Neural cell (in vitro differentiated cells): ENCODE measurements at regions not wholly inside any gene's neighbourhood (a gene's known extent, or its start where the extent isn't known, plus 50 kb on each side); places are given as distances from the start of the nearest gene placed in this dataset.

Source experiments
- POLR2AphosphoS5 ChIP-seq: IDR thresholded peaks from 2 replicates; pipeline ENCODE4 v1.6.1; 2012
- RAD21 ChIP-seq: fragments of 450-650 bp; conservative IDR thresholded peaks from 2 replicates; pipeline ENCODE4 v1.6.1; 2014; ENCODE audit warnings: antibody characterized with exemption, mild to moderate bottlenecking, moderate library complexity
- TAF1 ChIP-seq: IDR thresholded peaks from 2 replicates; pipeline ENCODE4 v1.6.1; 2012; ENCODE audit warnings: low read depth
- TF ChIP-seq, protein P1 (sequence below): fragments of 450-650 bp; IDR thresholded peaks from 2 replicates; pipeline ENCODE4 v1.5.1; 2014; ENCODE audit warnings: antibody characterized with exemption, mild to moderate bottlenecking, moderate library complexity; ENCODE audit not compliant: poor library complexity, severe bottlenecking

DNA sequence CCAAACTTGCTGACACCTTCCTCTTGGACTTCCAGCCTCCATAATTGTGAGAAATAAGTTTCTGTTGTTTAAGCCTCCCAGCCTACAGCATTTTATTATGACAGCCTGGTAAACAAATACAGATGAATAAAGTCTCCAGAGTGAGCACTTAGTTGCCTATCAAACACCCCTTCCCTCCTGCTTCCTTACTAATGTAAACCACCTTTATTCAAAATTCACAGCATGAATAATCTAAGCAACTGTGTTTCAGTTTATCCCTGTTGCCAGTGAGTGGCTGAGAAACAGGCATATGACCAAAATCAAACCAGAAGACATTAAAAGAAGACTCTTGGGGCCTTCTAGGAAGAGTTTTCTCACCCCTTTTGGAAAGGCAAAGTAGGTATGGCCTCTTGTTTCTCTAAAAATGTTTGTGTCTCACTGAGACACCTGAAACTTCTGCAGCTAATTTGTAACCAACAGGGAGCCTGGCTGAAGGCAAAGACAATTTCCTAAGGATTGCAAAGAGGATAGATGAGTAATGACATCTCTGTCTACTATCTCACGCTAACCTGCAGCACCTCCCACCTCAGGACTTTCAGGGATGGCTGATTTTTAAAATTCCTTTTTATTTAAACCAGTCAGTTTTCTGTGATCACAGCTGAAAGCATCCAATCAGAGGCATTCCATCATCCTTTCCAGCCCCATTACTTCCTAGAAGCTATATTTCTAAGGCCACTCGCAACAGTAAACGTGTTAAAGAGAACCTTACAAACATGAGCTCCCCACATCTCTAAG lies 61.4 kb upstream of the LRRC55 start:
- TF ChIP-seq RAD21 = no peak
- TF ChIP-seq, protein P1, sequence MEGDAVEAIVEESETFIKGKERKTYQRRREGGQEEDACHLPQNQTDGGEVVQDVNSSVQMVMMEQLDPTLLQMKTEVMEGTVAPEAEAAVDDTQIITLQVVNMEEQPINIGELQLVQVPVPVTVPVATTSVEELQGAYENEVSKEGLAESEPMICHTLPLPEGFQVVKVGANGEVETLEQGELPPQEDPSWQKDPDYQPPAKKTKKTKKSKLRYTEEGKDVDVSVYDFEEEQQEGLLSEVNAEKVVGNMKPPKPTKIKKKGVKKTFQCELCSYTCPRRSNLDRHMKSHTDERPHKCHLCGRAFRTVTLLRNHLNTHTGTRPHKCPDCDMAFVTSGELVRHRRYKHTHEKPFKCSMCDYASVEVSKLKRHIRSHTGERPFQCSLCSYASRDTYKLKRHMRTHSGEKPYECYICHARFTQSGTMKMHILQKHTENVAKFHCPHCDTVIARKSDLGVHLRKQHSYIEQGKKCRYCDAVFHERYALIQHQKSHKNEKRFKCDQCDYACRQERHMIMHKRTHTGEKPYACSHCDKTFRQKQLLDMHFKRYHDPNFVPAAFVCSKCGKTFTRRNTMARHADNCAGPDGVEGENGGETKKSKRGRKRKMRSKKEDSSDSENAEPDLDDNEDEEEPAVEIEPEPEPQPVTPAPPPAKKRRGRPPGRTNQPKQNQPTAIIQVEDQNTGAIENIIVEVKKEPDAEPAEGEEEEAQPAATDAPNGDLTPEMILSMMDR = no peak
- no peak for TF ChIP-seq POLR2AphosphoS5
- TF ChIP-seq TAF1 = no peak
